ENCODE measurements at regions not wholly inside any gene's neighbourhood (a gene's known extent, or its start where the extent isn't known, plus 50 kb on each side); places are given as distances from the start of the nearest gene placed in this dataset.
"Not testable (repeated sequence)": the region's sequence is repeated elsewhere in the genome, so short reads cannot be mapped to it uniquely, and the experiment has no call there.

- TF ChIP-seq POU2F2 (IDR thresholded peaks at IDR 0.05; ENCODE audit: borderline replicate concordance, low read depth, low read length); BCLAF1 (IDR thresholded peaks at IDR 0.05); ELK1 (IDR thresholded peaks at IDR 0.05; ENCODE audit: low read depth, low read length); CTCF (IDR thresholded peaks at IDR 0.05 in 2 of 3, conservative IDR thresholded peaks at IDR 0.05 in 1 of 3; ENCODE audit: control insufficient read depth in 2 of 3, extremely low read depth in 1 of 3, insufficient read depth in 1 of 3, low read depth in 3 of 3, low read length in 3 of 3): not testable (repeated sequence)
Observed at GRCh38 chr4:81580994-81581374, 109.3 kb upstream of the RASGEF1B start.

Measured in GM12878 (cell line).